LNCaP clone FGC (cell line): ENCODE measurements at regions not wholly inside any gene's neighbourhood (a gene's known extent, or its start where the extent isn't known, plus 50 kb on each side); places are given as distances from the start of the nearest gene placed in this dataset.
"Not testable (repeated sequence)": the region's sequence is repeated elsewhere in the genome, so short reads cannot be mapped to it uniquely, and the experiment has no call there.

Experiments
- DNase-seq: peaks from one replicate; pipeline ENCODE4 v3.0.0-alpha.2; 2011; ENCODE audit warnings: low read depth
- H3K4me3 ChIP-seq: 2 replicates; pipeline ENCODE4 v1.5.1; 2011; ENCODE audit warnings: mild to moderate bottlenecking, low read depth, low read length, control low read depth
- TF ChIP-seq, protein P1 (sequence below): IDR thresholded peaks from 2 replicates; pipeline ENCODE4 v1.5.1; 2012; ENCODE audit warnings: mild to moderate bottlenecking; ENCODE audit not compliant: control insufficient read depth, insufficient read depth; ENCODE audit errors: extremely low read depth

DNA sequence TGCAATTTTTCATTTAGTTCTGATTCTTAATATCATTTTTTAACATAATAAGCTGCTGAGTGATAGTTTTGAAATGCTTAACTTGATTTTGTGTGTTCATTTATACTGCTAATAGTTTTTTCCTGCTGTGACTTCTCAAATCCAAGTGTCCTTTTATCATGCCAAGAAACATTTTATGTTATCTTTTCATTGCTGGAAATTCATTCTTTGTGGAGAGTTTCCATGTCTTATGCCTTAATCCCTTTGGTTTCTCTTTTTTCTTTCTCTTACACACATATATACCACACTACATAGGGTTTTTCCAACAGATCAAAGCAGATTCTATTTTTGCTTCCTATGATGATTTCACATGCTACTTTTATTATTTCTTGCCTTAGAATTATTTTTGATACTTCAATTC, 981.1 kb downstream of the SLC6A15 start:
- TF ChIP-seq, protein P1, sequence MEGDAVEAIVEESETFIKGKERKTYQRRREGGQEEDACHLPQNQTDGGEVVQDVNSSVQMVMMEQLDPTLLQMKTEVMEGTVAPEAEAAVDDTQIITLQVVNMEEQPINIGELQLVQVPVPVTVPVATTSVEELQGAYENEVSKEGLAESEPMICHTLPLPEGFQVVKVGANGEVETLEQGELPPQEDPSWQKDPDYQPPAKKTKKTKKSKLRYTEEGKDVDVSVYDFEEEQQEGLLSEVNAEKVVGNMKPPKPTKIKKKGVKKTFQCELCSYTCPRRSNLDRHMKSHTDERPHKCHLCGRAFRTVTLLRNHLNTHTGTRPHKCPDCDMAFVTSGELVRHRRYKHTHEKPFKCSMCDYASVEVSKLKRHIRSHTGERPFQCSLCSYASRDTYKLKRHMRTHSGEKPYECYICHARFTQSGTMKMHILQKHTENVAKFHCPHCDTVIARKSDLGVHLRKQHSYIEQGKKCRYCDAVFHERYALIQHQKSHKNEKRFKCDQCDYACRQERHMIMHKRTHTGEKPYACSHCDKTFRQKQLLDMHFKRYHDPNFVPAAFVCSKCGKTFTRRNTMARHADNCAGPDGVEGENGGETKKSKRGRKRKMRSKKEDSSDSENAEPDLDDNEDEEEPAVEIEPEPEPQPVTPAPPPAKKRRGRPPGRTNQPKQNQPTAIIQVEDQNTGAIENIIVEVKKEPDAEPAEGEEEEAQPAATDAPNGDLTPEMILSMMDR = no peak
- H3K4me3 ChIP-seq = no peak overlapping the region
- no peak for DNase-seq

DNA sequence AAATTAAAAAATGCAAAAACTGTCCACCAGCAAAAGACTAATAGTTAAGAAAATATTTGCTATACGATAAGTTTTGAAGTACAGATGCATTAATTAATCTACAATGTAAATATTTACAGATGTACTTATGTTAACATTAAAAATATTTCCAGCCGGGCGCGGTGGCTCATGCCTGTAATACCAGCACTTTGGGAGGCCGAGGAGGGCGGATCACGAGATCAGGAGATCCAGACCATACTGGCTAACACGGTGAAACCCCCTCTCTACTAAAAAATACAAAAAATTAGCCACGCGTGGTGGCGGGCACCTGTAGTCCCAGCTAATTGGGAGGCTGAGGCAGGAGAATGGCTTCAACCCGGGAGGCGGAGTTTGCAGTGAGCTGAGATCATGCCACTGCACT, 982.8 kb downstream of the SLC6A15 start:
- not testable (repeated sequence) for H3K4me3 ChIP-seq

DNA sequence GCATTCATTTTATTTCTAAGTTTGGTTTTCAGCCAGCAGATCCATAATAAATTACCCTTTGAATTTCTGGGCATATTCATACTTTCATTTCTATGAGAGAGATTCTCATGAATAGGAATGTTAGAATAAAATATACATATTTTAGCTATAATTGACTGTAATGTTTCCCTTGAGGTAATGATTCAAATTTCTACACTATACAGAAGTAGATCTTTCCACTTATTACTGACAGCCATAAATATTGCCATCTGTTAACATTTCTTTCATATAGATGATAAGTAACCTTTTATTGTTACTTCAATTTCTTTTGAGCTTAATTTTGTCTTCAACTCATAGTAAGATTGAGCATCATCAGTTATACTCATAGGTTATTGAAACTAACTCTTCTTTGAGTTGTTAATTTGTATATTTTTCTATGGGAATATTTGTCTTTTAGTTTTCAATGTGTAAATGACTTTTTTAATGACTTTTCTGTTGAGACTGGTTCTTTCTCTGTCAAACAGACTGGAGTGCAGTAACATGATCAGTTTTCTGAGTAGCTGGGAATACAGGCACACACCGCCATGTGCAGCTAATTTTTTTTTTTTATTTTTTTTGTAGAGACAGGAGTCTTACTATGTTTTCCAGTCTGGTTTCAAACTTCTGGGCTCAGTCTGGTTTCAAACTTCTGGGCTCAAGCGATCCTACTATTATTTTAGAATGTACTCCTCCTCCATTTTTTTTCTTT, 991.6 kb downstream of the SLC6A15 start:
- TF ChIP-seq, protein P1 = no peak
- no peak overlapping the region for H3K4me3 ChIP-seq
- no peak for DNase-seq

More for the DNA sequence above, 982.8 kb downstream of the SLC6A15 start:
- DNase-seq = not testable (repeated sequence)

DNA sequence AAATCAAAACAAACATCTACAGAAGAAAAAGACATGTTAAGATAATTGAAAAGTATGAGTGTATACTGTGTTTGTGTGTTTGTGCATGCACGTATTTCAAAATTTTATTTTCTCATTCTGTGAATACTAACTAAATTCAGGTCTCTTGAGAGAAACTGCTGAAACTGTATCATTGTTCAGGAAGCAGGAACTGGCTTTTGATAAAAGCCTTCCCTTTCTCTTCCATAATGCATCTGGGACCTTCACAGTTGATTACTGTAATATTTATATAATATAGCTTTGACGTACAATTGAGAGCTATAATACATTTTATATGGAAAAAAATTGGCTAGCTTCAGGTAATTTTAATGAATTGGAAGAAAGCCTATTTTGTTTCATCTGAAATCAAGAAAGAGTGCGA, 993.5 kb downstream of the SLC6A15 start:
- H3K4me3 ChIP-seq = no peak overlapping the region
- TF ChIP-seq, protein P1 = no peak
- DNase-seq = no peak

DNA sequence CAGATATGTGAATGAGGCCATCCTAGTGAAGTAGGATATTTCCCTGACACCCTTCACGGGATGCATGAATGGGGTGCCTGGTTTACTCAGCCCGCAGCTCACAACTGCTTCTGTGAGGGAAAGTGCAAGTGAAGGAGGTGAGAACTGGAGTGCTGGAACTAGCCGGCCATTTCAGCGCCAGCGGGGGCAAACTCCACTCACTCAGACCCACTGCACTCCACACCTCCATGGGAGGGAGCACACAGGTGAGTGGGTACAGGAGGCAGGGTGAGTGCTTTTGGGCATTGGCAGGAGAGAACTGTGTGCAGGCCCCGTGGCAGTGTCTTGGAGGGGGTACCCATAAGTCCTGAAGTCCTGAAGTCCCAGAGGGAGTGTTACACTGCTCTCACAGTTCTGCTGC, 1008.4 kb downstream of the SLC6A15 start:
- no peak overlapping the region for H3K4me3 ChIP-seq
- DNase-seq = no peak
- TF ChIP-seq, protein P1 = no peak

DNA sequence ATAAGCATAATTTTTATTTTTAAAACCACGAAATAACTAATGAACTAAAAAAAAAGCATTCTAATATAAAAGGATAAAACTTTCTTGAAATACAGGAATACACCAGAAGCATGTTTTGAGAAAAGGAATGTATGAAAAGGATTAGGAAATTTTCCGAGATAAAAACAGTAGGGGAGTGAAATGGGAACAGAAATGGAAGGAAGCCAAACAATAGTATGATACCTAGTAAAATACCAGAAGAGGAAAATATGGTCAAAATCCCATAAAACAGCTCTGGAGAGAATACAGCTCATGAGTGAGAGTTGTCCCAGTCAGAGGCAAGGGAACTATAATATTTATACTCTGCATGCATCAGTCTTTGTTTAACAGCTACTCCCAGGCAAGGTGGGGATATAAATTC, 1016.2 kb downstream of the SLC6A15 start:
- H3K4me3 ChIP-seq = no peak overlapping the region
- no peak for DNase-seq
- TF ChIP-seq, protein P1 = no peak

DNA sequence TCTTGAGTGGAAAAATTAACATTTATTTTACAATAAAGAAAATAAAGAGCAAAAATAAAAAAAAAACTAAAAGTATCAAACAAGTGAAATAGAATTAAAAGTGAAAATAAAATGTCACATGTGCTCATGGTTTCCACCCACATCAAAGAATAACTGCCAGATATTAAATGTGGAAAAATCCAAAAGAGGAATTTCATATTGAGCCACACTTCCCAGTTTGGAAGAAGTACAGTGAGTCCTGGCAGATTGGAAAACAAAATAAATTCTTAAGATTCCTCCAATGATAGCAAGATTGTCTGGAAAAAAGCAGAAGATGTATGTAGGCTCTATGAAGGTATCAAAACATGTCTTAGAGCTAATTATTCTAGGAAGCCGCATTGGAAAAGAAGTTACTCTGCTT, 1019.5 kb downstream of the SLC6A15 start:
- TF ChIP-seq, protein P1 = no peak
- DNase-seq = no peak
- no peak overlapping the region for H3K4me3 ChIP-seq
